MCF 10A (cell line): ENCODE measurements at regions not wholly inside any gene's neighbourhood (a gene's known extent, or its start where the extent isn't known, plus 50 kb on each side); places are given as distances from the start of the nearest gene placed in this dataset.

Experiments used
- BruUV-seq: library from RNA; stranded (reverse); fragments of 400-500 nt; replicated peaks from 2 replicates; lab custom pipeline; 2021; lab: Mats Ljungman, UMichigan
- CTCF ChIA-PET: fragments of 300-600 bp; sonication (Branson Sonifier 250); formaldehyde crosslinking; extraction: SDS; loops from one replicate; lab custom pipeline; 2021; ENCODE audit warnings: antibody characterized with exemption, inconsistent platforms; lab: Yijun Ruan, JAX
- POLR2A ChIA-PET: fragments of 300-600, 350-650 bp; sonication (Branson Sonifier 250); formaldehyde crosslinking; extraction: SDS; loops from one replicate; lab custom pipeline; 2020; ENCODE audit warnings: antibody characterized with exemption, inconsistent platforms; lab: Yijun Ruan, JAX
- DNase-seq: peaks from one replicate; pipeline ENCODE4 v3.0.0-alpha.2; 2018; ENCODE audit not compliant: unreplicated experiment
- H3K27ac Mint-ChIP-seq: one replicate; pipeline ENCODE4 v1.8.0; 2022; ENCODE audit warnings: mild to moderate bottlenecking, low read depth, mixed read lengths; ENCODE audit not compliant: unreplicated experiment
- H3K27me3 Mint-ChIP-seq: one replicate; pipeline ENCODE4 v1.8.0; 2022; ENCODE audit warnings: mixed read lengths; ENCODE audit not compliant: insufficient read depth, unreplicated experiment
- H3K36me3 Mint-ChIP-seq: one replicate; pipeline ENCODE4 v1.8.0; 2022; ENCODE audit warnings: mild to moderate bottlenecking, moderate library complexity, mixed read lengths; ENCODE audit not compliant: insufficient read depth, unreplicated experiment
- H3K4me1 Mint-ChIP-seq: one replicate; pipeline ENCODE4 v1.8.0; 2022; ENCODE audit warnings: mixed read lengths; ENCODE audit not compliant: insufficient read depth, unreplicated experiment
- H3K4me3 Mint-ChIP-seq: one replicate; pipeline ENCODE4 v1.8.0; 2022; ENCODE audit warnings: mild to moderate bottlenecking, moderate library complexity, mixed read lengths; ENCODE audit not compliant: unreplicated experiment
- H3K9me3 Mint-ChIP-seq: one replicate; pipeline ENCODE4 v1.8.0; 2022; ENCODE audit warnings: mixed read lengths; ENCODE audit not compliant: unreplicated experiment
- intact Hi-C: fragments of 100-400 bp; cut with micrococcal nuclease; formaldehyde crosslinking; loops from 2 replicates; pipeline ENCODE4 v1.14.1; 2022
- TF ChIP-seq, protein P1 (sequence below): fragments of 200-600 bp; IDR thresholded peaks from one replicate; pipeline ENCODE4 v1.8.0; 2022; ENCODE audit warnings: antibody characterized with exemption, mild to moderate bottlenecking; ENCODE audit not compliant: unreplicated experiment

- BruUV-seq, result no TSS peak
- POLR2A ChIA-PET, result interaction anchor here (0.9 kb wide), 1 partner anchor 804 kb away, joined by 3 read pairs; no protein-coding TSS in a partner anchor
These were observed 747.8 kb downstream of the EFNB2 start for GRCh38 chr13:105787632-105788031.

GRCh38 chr13:105785436-105785835 is 750.0 kb downstream of the EFNB2 start:
- no peaks in the 10 kb centered on the region for H3K36me3 Mint-ChIP-seq
- no peak for DNase-seq
- no peak overlapping the region for H3K4me3 Mint-ChIP-seq
- H3K27ac Mint-ChIP-seq, result no peak overlapping the region
- POLR2A ChIA-PET, result interaction anchor here (0.7 kb wide), 1 partner anchor 60 kb away, joined by 3 read pairs; no protein-coding TSS in a partner anchor
- no peaks in the 10 kb centered on the region for H3K27me3 Mint-ChIP-seq
- peaks cover 13% of the 10 kb centered on the region for H3K4me1 Mint-ChIP-seq
- H3K9me3 Mint-ChIP-seq, result no peaks in the 10 kb centered on the region
- CTCF ChIA-PET, result no interaction called here
- TF ChIP-seq, protein P1, sequence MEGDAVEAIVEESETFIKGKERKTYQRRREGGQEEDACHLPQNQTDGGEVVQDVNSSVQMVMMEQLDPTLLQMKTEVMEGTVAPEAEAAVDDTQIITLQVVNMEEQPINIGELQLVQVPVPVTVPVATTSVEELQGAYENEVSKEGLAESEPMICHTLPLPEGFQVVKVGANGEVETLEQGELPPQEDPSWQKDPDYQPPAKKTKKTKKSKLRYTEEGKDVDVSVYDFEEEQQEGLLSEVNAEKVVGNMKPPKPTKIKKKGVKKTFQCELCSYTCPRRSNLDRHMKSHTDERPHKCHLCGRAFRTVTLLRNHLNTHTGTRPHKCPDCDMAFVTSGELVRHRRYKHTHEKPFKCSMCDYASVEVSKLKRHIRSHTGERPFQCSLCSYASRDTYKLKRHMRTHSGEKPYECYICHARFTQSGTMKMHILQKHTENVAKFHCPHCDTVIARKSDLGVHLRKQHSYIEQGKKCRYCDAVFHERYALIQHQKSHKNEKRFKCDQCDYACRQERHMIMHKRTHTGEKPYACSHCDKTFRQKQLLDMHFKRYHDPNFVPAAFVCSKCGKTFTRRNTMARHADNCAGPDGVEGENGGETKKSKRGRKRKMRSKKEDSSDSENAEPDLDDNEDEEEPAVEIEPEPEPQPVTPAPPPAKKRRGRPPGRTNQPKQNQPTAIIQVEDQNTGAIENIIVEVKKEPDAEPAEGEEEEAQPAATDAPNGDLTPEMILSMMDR, result no peak
- intact Hi-C loops, result no loop called here
- BruUV-seq, result no TSS peak

More at GRCh38 chr13:105787632-105788031, 747.8 kb downstream of the EFNB2 start:
- Mint-ChIP-seq H3K4me3 (no peak overlapping the region), H3K9me3 (no peaks in the 10 kb centered on the region), H3K4me1 (peaks cover 13% of the 10 kb centered on the region), H3K27me3 (no peaks in the 10 kb centered on the region), H3K36me3 (no peaks in the 10 kb centered on the region), H3K27ac (no peak overlapping the region)
- TF ChIP-seq, protein P1, result no peak
- intact Hi-C loops, result no loop called here
- no peak for DNase-seq
- CTCF ChIA-PET, result no interaction called here

DNA sequence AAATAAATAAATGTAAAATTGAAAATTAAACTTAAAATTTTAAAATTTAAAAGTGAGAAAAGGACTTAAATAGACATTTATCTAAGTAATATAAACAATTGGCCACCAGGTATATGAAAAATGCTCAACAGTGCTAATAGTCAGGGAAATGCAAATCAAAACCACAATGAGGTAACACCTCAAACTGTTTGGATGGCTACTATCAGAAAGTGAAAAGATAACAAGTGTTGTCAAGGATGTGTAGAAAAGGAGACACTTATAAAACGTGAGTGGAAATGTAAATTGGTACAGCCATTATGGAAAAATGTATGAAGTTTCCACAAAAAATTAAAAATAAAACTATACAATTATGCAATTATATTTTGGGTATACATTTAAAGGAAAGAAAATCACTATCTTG is 752.2 kb downstream of the EFNB2 start:
- BruUV-seq, result no TSS peak
- H3K4me1 Mint-ChIP-seq, result peaks cover 12% of the 10 kb centered on the region
- no peak overlapping the region for H3K27ac Mint-ChIP-seq
- TF ChIP-seq, protein P1, result no peak
- DNase-seq, result no peak
- intact Hi-C loops, result no loop called here
- H3K4me3 Mint-ChIP-seq, result no peak overlapping the region
- ChIA-PET CTCF (no interaction called here), POLR2A (no interaction called here)
- no peaks in the 10 kb centered on the region for H3K9me3 Mint-ChIP-seq
- H3K36me3 Mint-ChIP-seq, result no peaks in the 10 kb centered on the region
- H3K27me3 Mint-ChIP-seq, result no peaks in the 10 kb centered on the region

- no TSS peak for BruUV-seq
- TF ChIP-seq, protein P1, result no peak
- CTCF ChIA-PET, result interaction anchor here (0.6 kb wide), 1 partner anchor 295 kb away, joined by 3 read pairs; no protein-coding TSS in a partner anchor
- no peak overlapping the region for H3K27ac Mint-ChIP-seq
- no peaks in the 10 kb centered on the region for H3K36me3 Mint-ChIP-seq
- H3K9me3 Mint-ChIP-seq, result no peaks in the 10 kb centered on the region
- DNase-seq, result peak; percentile 6
- POLR2A ChIA-PET, result interaction anchor here (0.6 kb wide), 1 partner anchor 256 kb away, joined by 3 read pairs; no protein-coding TSS in a partner anchor
- H3K27me3 Mint-ChIP-seq, result no peaks in the 10 kb centered on the region
- H3K4me3 Mint-ChIP-seq, result no peak overlapping the region
- H3K4me1 Mint-ChIP-seq, result peaks cover 17% of the 10 kb centered on the region
- intact Hi-C loops, result no loop called here
These were observed 757.3 kb downstream of the EFNB2 start for GRCh38 chr13:105778196-105778595.
